CD1c-positive myeloid dendritic cell (primary cell): ENCODE measurements at regions not wholly inside any gene's neighbourhood (a gene's known extent, or its start where the extent isn't known, plus 50 kb on each side); places are given as distances from the start of the nearest gene placed in this dataset.
A peak's percentile ranks its signal among the peaks of the same experiment; 100 is the strongest.

Source experiments
- DNase-seq: peaks from one replicate; pipeline ENCODE4 v3.0.0-alpha.2; 2016; ENCODE audit errors: extremely low spot score

GRCh38 chr6:105651969-105652368 is 249.1 kb upstream of the PREP start:
- DNase-seq, result no peak

GRCh38 chr6:105650347-105650746 is 247.5 kb upstream of the PREP start:
- DNase-seq, result no peak

- DNase-seq, result no peak
These were observed 246.3 kb upstream of the PREP start for GRCh38 chr6:105649192-105649591.

- no peak for DNase-seq
These were observed 245.4 kb upstream of the PREP start for GRCh38 chr6:105648276-105648675.

- DNase-seq, result peak; percentile 26
These were observed 243.5 kb upstream of the PREP start for GRCh38 chr6:105646391-105646867.

- no peak for DNase-seq
These were observed 243.1 kb upstream of the PREP start for GRCh38 chr6:105645958-105646357.

- no peak for DNase-seq
These were observed 242.3 kb upstream of the PREP start for GRCh38 chr6:105645156-105645555.

- DNase-seq, result no peak
These were observed 241.8 kb upstream of the PREP start for GRCh38 chr6:105644691-105645090.

- no peak for DNase-seq
These were observed 241.2 kb upstream of the PREP start for GRCh38 chr6:105644073-105644489.

GRCh38 chr6:105642708-105643107 is 239.8 kb upstream of the PREP start:
- no peak for DNase-seq

- no peak for DNase-seq
These were observed 238.6 kb upstream of the PREP start for GRCh38 chr6:105641504-105641903.

- no peak for DNase-seq
These were observed 236.2 kb upstream of the PREP start for GRCh38 chr6:105639124-105639523.

- DNase-seq, result no peak
These were observed 230.9 kb upstream of the PREP start for GRCh38 chr6:105633814-105634213.

- DNase-seq, result no peak
These were observed 225.4 kb upstream of the PREP start for GRCh38 chr6:105628156-105628860.

- peak; percentile 5 for DNase-seq
These were observed 223.6 kb upstream of the PREP start for GRCh38 chr6:105626295-105627158.

- no peak for DNase-seq
These were observed 221.1 kb upstream of the PREP start for GRCh38 chr6:105624021-105624420.

GRCh38 chr6:105622226-105622625 is 219.3 kb upstream of the PREP start:
- no peak for DNase-seq

GRCh38 chr6:105621564-105622175 is 218.8 kb upstream of the PREP start:
- DNase-seq, result no peak

GRCh38 chr6:105620878-105621277 is 218.0 kb upstream of the PREP start:
- DNase-seq, result no peak

GRCh38 chr6:105619971-105620741 is 217.3 kb upstream of the PREP start:
- DNase-seq, result no peak

- no peak for DNase-seq
These were observed 215.4 kb upstream of the PREP start for GRCh38 chr6:105618247-105618646.

GRCh38 chr6:105616521-105616920 is 213.6 kb upstream of the PREP start:
- DNase-seq, result no peak
